ENCODE measurements at regions not wholly inside any gene's neighbourhood (a gene's known extent, or its start where the extent isn't known, plus 50 kb on each side); places are given as distances from the start of the nearest gene placed in this dataset.

- DNase-seq = no peak
- H3K9ac ChIP-seq (ENCODE audit: low read length) = no peak overlapping the region
- H3K4me3 Mint-ChIP-seq = no peak overlapping the region
- 92% methylated on average over 11 of the region's 12 CpGs for WGBS (ENCODE audit: insufficient coverage)
- peaks cover 6% of the 10 kb centered on the region for H3K9me3 Mint-ChIP-seq (ENCODE audit: insufficient read depth)
- intact Hi-C loops (cut with micrococcal nuclease) = no loop called here
- H3K4me1 Mint-ChIP-seq = no peaks in the 10 kb centered on the region
- H3K27ac Mint-ChIP-seq = no peak overlapping the region
- ChIA-PET CTCF (no interaction called here), POLR2A (no interaction called here)
- ATAC-seq (ENCODE audit: low read depth) = no peak
- H3K27me3 Mint-ChIP-seq = peaks cover 14% of the 10 kb centered on the region
- no peak overlapping the region for H3K4me2 ChIP-seq (replicated peaks; ENCODE audit: low read depth, low read length, poor library complexity, severe bottlenecking)
- H3K79me2 ChIP-seq (ENCODE audit: control insufficient read depth, insufficient read depth, low read length) = no peaks in the 10 kb centered on the region
- no peaks in the 10 kb centered on the region for H4K20me1 ChIP-seq (ENCODE audit: control insufficient read depth, insufficient read depth, low read length, poor library complexity, severe bottlenecking)
- no peak overlapping the region for H3K27ac ChIP-seq (ENCODE audit: low read length in 2 of 2)
- H3K4me1 ChIP-seq (ENCODE audit: control insufficient read depth in 2 of 2, insufficient read depth in 2 of 2, low read length in 2 of 2) = no peaks in the 10 kb centered on the region
- peaks cover 0 to 20% (median 6%) of the 10 kb centered on the region in 3 donors for H3K9me3 ChIP-seq (ENCODE audit: control extremely low read depth in 1 of 3, control insufficient read depth in 2 of 3, insufficient read depth in 1 of 3, low read length in 2 of 3)
- no peak for TF ChIP-seq CTCF (IDR thresholded peaks at IDR 0.05)
- no peak for TF ChIP-seq EZH2 (IDR thresholded peaks at IDR 0.05; ENCODE audit: borderline replicate concordance, insufficient read depth, low read depth, low read length, poor library complexity, severe bottlenecking)
- peaks cover 0 to 2% (median 0%) of the 10 kb centered on the region in 4 experiments for H3K27me3 ChIP-seq (replicated peaks in 1 of 4; ENCODE audit: control extremely low read depth in 1 of 4, control insufficient read depth in 3 of 4, insufficient read depth in 4 of 4, low read length in 3 of 4)
- H3K36me3 ChIP-seq (replicated peaks in 1 of 2; ENCODE audit: control extremely low read depth in 1 of 2, control insufficient read depth in 1 of 2, extremely low read depth in 1 of 2, insufficient read depth in 2 of 2, low read length in 1 of 2) = no peaks in the 10 kb centered on the region
- H2AFZ ChIP-seq (ENCODE audit: insufficient read depth, low read depth, low read length, poor library complexity, severe bottlenecking) = no peak overlapping the region
- no peak overlapping the region for H3K4me3 ChIP-seq (ENCODE audit: control extremely low read depth in 1 of 5, extremely low read depth in 1 of 5, insufficient read depth in 1 of 5, low read depth in 2 of 5, low read length in 4 of 5)
Observed at GRCh38 chr3:127351775-127352350, 64.0 kb upstream of the PRR20G start.

GRCh38 chr3:127351321-127351720 lies 63.5 kb upstream of the PRR20G start:
- H3K4me2 ChIP-seq (replicated peaks; ENCODE audit: low read depth, low read length, poor library complexity, severe bottlenecking) = no peak overlapping the region
- intact Hi-C loops (cut with micrococcal nuclease) = no loop called here
- peaks cover 14% of the 10 kb centered on the region for H3K27me3 Mint-ChIP-seq
- TF ChIP-seq EZH2 (IDR thresholded peaks at IDR 0.05; ENCODE audit: borderline replicate concordance, insufficient read depth, low read depth, low read length, poor library complexity, severe bottlenecking) (no peak), CTCF (IDR thresholded peaks at IDR 0.05) (no peak)
- H3K36me3 ChIP-seq (replicated peaks in 1 of 2; ENCODE audit: control extremely low read depth in 1 of 2, control insufficient read depth in 1 of 2, extremely low read depth in 1 of 2, insufficient read depth in 2 of 2, low read length in 1 of 2) = no peaks in the 10 kb centered on the region
- no peak overlapping the region for H3K9ac ChIP-seq (ENCODE audit: low read length)
- no peaks in the 10 kb centered on the region for H3K4me1 ChIP-seq (ENCODE audit: control insufficient read depth in 2 of 2, insufficient read depth in 2 of 2, low read length in 2 of 2)
- no peak overlapping the region for H2AFZ ChIP-seq (ENCODE audit: insufficient read depth, low read depth, low read length, poor library complexity, severe bottlenecking)
- H3K9me3 Mint-ChIP-seq (ENCODE audit: insufficient read depth) = peaks cover 6% of the 10 kb centered on the region
- 77% methylated on average over 10 of the region's 10 CpGs for WGBS (ENCODE audit: insufficient coverage)
- H3K4me1 Mint-ChIP-seq = no peaks in the 10 kb centered on the region
- no peaks in the 10 kb centered on the region for H3K79me2 ChIP-seq (ENCODE audit: control insufficient read depth, insufficient read depth, low read length)
- ATAC-seq (ENCODE audit: low read depth) (no peak), DNase-seq (no peak)
- H3K27me3 ChIP-seq (replicated peaks in 1 of 4; ENCODE audit: control extremely low read depth in 1 of 4, control insufficient read depth in 3 of 4, insufficient read depth in 4 of 4, low read length in 3 of 4) = peaks cover 0 to 2% (median 0%) of the 10 kb centered on the region in 4 experiments
- no peak overlapping the region for H3K4me3 ChIP-seq (ENCODE audit: control extremely low read depth in 1 of 5, extremely low read depth in 1 of 5, insufficient read depth in 1 of 5, low read depth in 2 of 5, low read length in 4 of 5)
- no peaks in the 10 kb centered on the region for H4K20me1 ChIP-seq (ENCODE audit: control insufficient read depth, insufficient read depth, low read length, poor library complexity, severe bottlenecking)
- H3K9me3 ChIP-seq (ENCODE audit: control extremely low read depth in 1 of 3, control insufficient read depth in 2 of 3, insufficient read depth in 1 of 3, low read length in 2 of 3) = peaks cover 0 to 15% (median under 1%) of the 10 kb centered on the region in 3 donors
- no peak overlapping the region for H3K27ac ChIP-seq (ENCODE audit: low read length in 2 of 2)
- no peak overlapping the region for H3K27ac Mint-ChIP-seq
- ChIA-PET POLR2A (no interaction called here), CTCF (no interaction called here)
- H3K4me3 Mint-ChIP-seq = no peak overlapping the region
